B cell (primary cell): ENCODE measurements at regions not wholly inside any gene's neighbourhood (a gene's known extent, or its start where the extent isn't known, plus 50 kb on each side); places are given as distances from the start of the nearest gene placed in this dataset.

ENCODE experiments used
- ATAC-seq: fragments of 200-7000 bp; cut with Tn5 transposase; one replicate; pipeline ENCODE4 v1.10.0; 2021; ENCODE audit warnings: low read depth, mild to moderate bottlenecking, moderate number of reproducible peaks, moderate library complexity
- CTCF ChIA-PET: fragments of 350-600 bp; sonication (Branson Sonifier 250); formaldehyde crosslinking; loops from one replicate; lab custom pipeline; 2021; ENCODE audit warnings: antibody characterized with exemption, inconsistent platforms; lab: Charles Lee
- POLR2A ChIA-PET: fragments of 350-600 bp; sonication (Branson Sonifier 250); formaldehyde crosslinking; loops from one replicate; lab custom pipeline; 2021; ENCODE audit warnings: antibody characterized with exemption; lab: Charles Lee
- DNase-seq: peaks from one replicate; pipeline ENCODE4 v3.0.0; 2013
- H2AFZ ChIP-seq: 2 replicates; pipeline ENCODE4 v1.6.1; 2012; ENCODE audit warnings: mild to moderate bottlenecking, low read depth, low read length; ENCODE audit not compliant: insufficient read depth, poor library complexity, severe bottlenecking
- H3K27ac ChIP-seq, 2 donors: 1 replicate in 1 of 2; 2 replicates in 1 of 2; pipeline ENCODE4 v1.5.1; 2012 to 2013; ENCODE audit warnings: low read length in 2 of 2, mild to moderate bottlenecking in 2 of 2, moderate library complexity in 1 of 2
- H3K27me3 ChIP-seq, 4 experiments: fragments of 200-600 bp in 1 of 4; sonication (generic) in 1 of 4; replicated peaks in 1 of 4; 1 replicate in 2 of 4; 2 replicates in 2 of 4; pipeline versions ENCODE4 v1.6.1 to v1.7.0; 2013 to 2016; ENCODE audit warnings: low read length in 3 of 4, mild to moderate bottlenecking in 2 of 4, mixed read lengths in 1 of 4, moderate library complexity in 1 of 4; ENCODE audit not compliant: insufficient read depth in 4 of 4, control insufficient read depth in 3 of 4; ENCODE audit errors: control extremely low read depth in 1 of 4
- H3K36me3 ChIP-seq, 2 experiments: replicated peaks in 1 of 2; 1 replicate in 1 of 2; 2 replicates in 1 of 2; pipeline versions ENCODE4 v1.6.1 to v1.7.1; 2013; ENCODE audit warnings: low read length in 1 of 2; ENCODE audit not compliant: insufficient read depth in 2 of 2, control insufficient read depth in 1 of 2; ENCODE audit errors: control extremely low read depth in 1 of 2, extremely low read depth in 1 of 2
- H3K4me1 ChIP-seq, 2 donors: fragments of 200-600 bp in 1 of 2; sonication (generic) in 1 of 2; 1 replicate in 1 of 2; 2 replicates in 1 of 2; pipeline versions ENCODE4 v1.5.1 to v1.6.1; 2013 to 2017; ENCODE audit warnings: low read length in 2 of 2; ENCODE audit not compliant: control insufficient read depth in 2 of 2, insufficient read depth in 2 of 2
- H3K4me2 ChIP-seq: replicated peaks from 2 replicates; pipeline ENCODE3; 2012; ENCODE audit warnings: mild to moderate bottlenecking, low read depth, low read length; ENCODE audit not compliant: poor library complexity, severe bottlenecking
- H3K4me3 ChIP-seq, 5 experiments: fragments of 200-600 bp in 1 of 5; sonication (generic) in 1 of 5; 1 replicate in 3 of 5; 2 replicates in 2 of 5; pipeline versions ENCODE4 v1.5.1 to v1.7.0; 2011 to 2016; ENCODE audit warnings: low read length in 4 of 5, mild to moderate bottlenecking in 4 of 5, low read depth in 2 of 5, control low read depth in 1 of 5, moderate library complexity in 1 of 5; ENCODE audit not compliant: insufficient read depth in 1 of 5; ENCODE audit errors: control extremely low read depth in 1 of 5, extremely low read depth in 1 of 5
- H3K79me2 ChIP-seq: fragments of 200-600 bp; sonication (generic); one replicate; pipeline ENCODE4 v1.6.0; 2016; ENCODE audit warnings: low read length; ENCODE audit not compliant: control insufficient read depth, insufficient read depth
- H3K9ac ChIP-seq: fragments of 200-600 bp; sonication (generic); 2 replicates; pipeline ENCODE4 v1.6.1; 2017; ENCODE audit warnings: mild to moderate bottlenecking, low read length, moderate library complexity
- H3K9me3 ChIP-seq, 3 donors: one replicate each; pipeline versions ENCODE4 v1.6.1 to v1.7.1; 2013; ENCODE audit warnings: low read length in 2 of 3; ENCODE audit not compliant: control insufficient read depth in 2 of 3, insufficient read depth in 1 of 3; ENCODE audit errors: control extremely low read depth in 1 of 3
- H4K20me1 ChIP-seq: 2 replicates; pipeline ENCODE4 v1.6.0; 2012; ENCODE audit warnings: mild to moderate bottlenecking, low read length; ENCODE audit not compliant: insufficient read depth, control insufficient read depth, poor library complexity, severe bottlenecking
- H3K27ac Mint-ChIP-seq: one replicate; pipeline ENCODE4 v1.8.0; 2021; ENCODE audit warnings: mixed read lengths
- H3K27me3 Mint-ChIP-seq: one replicate; pipeline ENCODE4 v1.8.0; 2021; ENCODE audit warnings: mixed read lengths
- H3K4me1 Mint-ChIP-seq: one replicate; pipeline ENCODE4 v1.8.0; 2021; ENCODE audit warnings: mixed read lengths
- H3K4me3 Mint-ChIP-seq: one replicate; pipeline ENCODE4 v1.8.0; 2021; ENCODE audit warnings: mixed read lengths
- H3K9me3 Mint-ChIP-seq: one replicate; pipeline ENCODE4 v1.8.0; 2022; ENCODE audit warnings: mixed read lengths; ENCODE audit not compliant: insufficient read depth
- EZH2 ChIP-seq: IDR thresholded peaks from 2 replicates; pipeline ENCODE4 v1.6.1; 2012; ENCODE audit warnings: borderline replicate concordance, low read depth, mild to moderate bottlenecking, moderate library complexity, low read length; ENCODE audit not compliant: insufficient read depth, poor library complexity, severe bottlenecking
- WGBS: methylation state at CpG from one replicate; pipeline ENCODE4 v1.1.5; 2013; ENCODE audit warnings: missing lambda C conversion rate; ENCODE audit not compliant: insufficient coverage; 5-methylcytosine and 5-hydroxymethylcytosine counted together
- intact Hi-C: fragments of 100-400 bp; cut with micrococcal nuclease; formaldehyde crosslinking; loops from one replicate; pipeline ENCODE4 v1.10.0; 2022
- TF ChIP-seq, protein P1 (sequence below): fragments of 200-600 bp; IDR thresholded peaks from one replicate; pipeline ENCODE4 v1.8.0; 2022; ENCODE audit warnings: antibody characterized with exemption, mild to moderate bottlenecking

DNA sequence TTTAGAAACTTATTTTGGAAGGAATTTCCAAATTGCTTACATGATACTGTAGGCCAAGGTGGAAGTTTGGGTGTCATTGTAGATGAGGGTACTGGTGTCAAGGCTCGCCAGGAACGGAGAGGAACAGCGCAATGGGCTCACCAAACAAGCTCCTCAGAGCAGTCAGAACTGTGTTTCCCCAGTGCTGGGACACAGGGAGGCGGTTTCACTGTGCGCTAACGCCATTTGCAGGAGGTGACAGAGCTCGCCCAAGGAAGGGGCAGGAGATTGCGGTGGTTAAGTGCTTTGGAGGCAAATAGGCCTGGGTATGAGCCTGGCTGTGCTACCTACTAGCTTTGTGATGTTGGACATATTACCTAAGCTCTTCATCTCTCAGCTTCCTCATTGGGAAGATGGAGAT lies 57.3 kb downstream of the HHEX start:
- ATAC-seq (no peak), DNase-seq (no peak)
- peaks cover 58 to 64% of the 10 kb centered on the region in 2 donors for H3K4me1 ChIP-seq
- no peaks in the 10 kb centered on the region for H4K20me1 ChIP-seq
- Mint-ChIP-seq H3K4me3 (peak overlapping the region; percentile 14), H3K27me3 (no peaks in the 10 kb centered on the region), H3K9me3 (no peaks in the 10 kb centered on the region), H3K27ac (peak overlapping the region; percentile 89), H3K4me1 (peaks cover 73% of the 10 kb centered on the region)
- no peaks in the 10 kb centered on the region for H3K27me3 ChIP-seq
- WGBS, result 97% methylated on average over 5 of the region's 8 CpGs
- H2AFZ ChIP-seq, result no peak overlapping the region
- H3K4me3 ChIP-seq, result no peak overlapping the region
- H3K79me2 ChIP-seq, result peaks cover 12% of the 10 kb centered on the region
- intact Hi-C loops, result no loop called here
- H3K27ac ChIP-seq, result peak overlapping the region; percentile 3 to 37
- no peaks in the 10 kb centered on the region for H3K9me3 ChIP-seq
- CTCF ChIA-PET, result interaction anchor here (1.2 to 1.6 kb wide), 4 partner anchors 9 to 96 kb away, joined by 3 to 5 read pairs (median 4); no protein-coding TSS in a partner anchor
- H3K4me2 ChIP-seq, result peak overlapping the region; percentile 20
- H3K9ac ChIP-seq, result no peak overlapping the region
- no peak for TF ChIP-seq EZH2
- TF ChIP-seq, protein P1, sequence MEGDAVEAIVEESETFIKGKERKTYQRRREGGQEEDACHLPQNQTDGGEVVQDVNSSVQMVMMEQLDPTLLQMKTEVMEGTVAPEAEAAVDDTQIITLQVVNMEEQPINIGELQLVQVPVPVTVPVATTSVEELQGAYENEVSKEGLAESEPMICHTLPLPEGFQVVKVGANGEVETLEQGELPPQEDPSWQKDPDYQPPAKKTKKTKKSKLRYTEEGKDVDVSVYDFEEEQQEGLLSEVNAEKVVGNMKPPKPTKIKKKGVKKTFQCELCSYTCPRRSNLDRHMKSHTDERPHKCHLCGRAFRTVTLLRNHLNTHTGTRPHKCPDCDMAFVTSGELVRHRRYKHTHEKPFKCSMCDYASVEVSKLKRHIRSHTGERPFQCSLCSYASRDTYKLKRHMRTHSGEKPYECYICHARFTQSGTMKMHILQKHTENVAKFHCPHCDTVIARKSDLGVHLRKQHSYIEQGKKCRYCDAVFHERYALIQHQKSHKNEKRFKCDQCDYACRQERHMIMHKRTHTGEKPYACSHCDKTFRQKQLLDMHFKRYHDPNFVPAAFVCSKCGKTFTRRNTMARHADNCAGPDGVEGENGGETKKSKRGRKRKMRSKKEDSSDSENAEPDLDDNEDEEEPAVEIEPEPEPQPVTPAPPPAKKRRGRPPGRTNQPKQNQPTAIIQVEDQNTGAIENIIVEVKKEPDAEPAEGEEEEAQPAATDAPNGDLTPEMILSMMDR, result no peak
- H3K36me3 ChIP-seq, result no peaks in the 10 kb centered on the region
- POLR2A ChIA-PET, result interaction anchor here (0.7 to 2.0 kb wide), 2 partner anchors 17 to 57 kb away, joined by 8 to 9 read pairs; partner anchors contain the start of gene HHEX

DNA sequence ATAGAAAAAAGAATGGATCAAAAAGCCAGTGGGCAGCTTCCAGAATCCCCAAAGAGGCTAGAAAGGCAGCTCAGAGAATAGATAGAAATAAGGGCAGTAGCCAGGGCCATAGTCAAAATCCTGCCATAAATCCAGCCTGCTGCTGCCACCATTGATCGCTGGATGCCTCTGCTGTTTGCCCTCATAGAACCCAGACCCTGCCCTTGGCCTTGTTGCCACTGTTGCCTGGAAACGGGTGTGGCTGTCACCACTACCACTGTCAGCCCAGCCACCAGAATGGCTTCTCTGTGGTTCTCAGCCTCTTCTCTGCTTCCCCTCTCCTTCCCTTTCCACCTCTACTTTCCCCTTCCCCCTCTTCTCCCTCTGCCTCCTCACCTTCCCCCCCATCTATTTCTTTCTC lies 57.8 kb downstream of the HHEX start:
- 67% methylated on average over 1 of the region's 2 CpGs for WGBS
- H2AFZ ChIP-seq, result peak overlapping the region; percentile 23

More for the DNA sequence above, 57.8 kb downstream of the HHEX start:
- Histone ChIP-seq H3K79me2 (peaks cover 12% of the 10 kb centered on the region), H3K4me2 (peak overlapping the region; percentile 20), H3K27me3 (no peaks in the 10 kb centered on the region), H3K27ac (peak overlapping the region; percentile 3 to 37), H3K4me3 (no peak overlapping the region), H3K4me1 (peaks cover 53 to 59% of the 10 kb centered on the region in 2 donors), H4K20me1 (no peaks in the 10 kb centered on the region), H3K36me3 (no peaks in the 10 kb centered on the region), H3K9me3 (no peaks in the 10 kb centered on the region), H3K9ac (no peak overlapping the region)
- intact Hi-C loops, result no loop called here
- peaks cover 68% of the 10 kb centered on the region for H3K4me1 Mint-ChIP-seq
- H3K9me3 Mint-ChIP-seq, result no peaks in the 10 kb centered on the region
- DNase-seq, result peak; percentile 64
- H3K27ac Mint-ChIP-seq, result peak overlapping the region; percentile 89
- CTCF ChIA-PET, result interaction anchor here (1.4 to 1.6 kb wide), 2 partner anchors 9 to 20 kb away, joined by 3 to 5 read pairs; no protein-coding TSS in a partner anchor
- TF ChIP-seq, protein P1, result no peak
- no peak for TF ChIP-seq EZH2
- H3K27me3 Mint-ChIP-seq, result no peaks in the 10 kb centered on the region
- POLR2A ChIA-PET, result interaction anchor here (0.7 to 2.0 kb wide), 2 partner anchors 18 to 57 kb away, joined by 8 to 9 read pairs; partner anchors contain the start of gene HHEX
- H3K4me3 Mint-ChIP-seq, result peak overlapping the region; percentile 51
- peak; percentile 83 for ATAC-seq
